Heart left ventricle (tissue), 13 donors: ENCODE measurements at regions not wholly inside any gene's neighbourhood (a gene's known extent, or its start where the extent isn't known, plus 50 kb on each side); places are given as distances from the start of the nearest gene placed in this dataset.

Experiments used
- CTCF ChIP-seq, 12 donors: fragments of 200-600 bp; sonication (generic) in 4 of 12; IDR thresholded peaks; one replicate each; pipeline versions ENCODE4 v1.5.0 to v1.8.0; 2018 to 2022; ENCODE audit warnings: antibody characterized with exemption in 12 of 12, mild to moderate bottlenecking in 5 of 12
- POLR2A ChIP-seq, 2 donors: fragments of 450-650 bp; IDR thresholded peaks; one replicate each; pipeline ENCODE4 v1.6.1; 2017; ENCODE audit warnings: antibody characterized with exemption in 2 of 2, mild to moderate bottlenecking in 2 of 2, moderate library complexity in 2 of 2
- donor health status: ischemic (EF 13 %, LVEDD 7.1; RV severe dilation, severe dysfunction).
- donor health status: DM: no; HTN: yes; CAD: no.
- donor health status: DM: no; HTN: no; CAD: no.
- donor health status: ischemic (EF 25% LVEDD 6.9; RV normal size, moderate dysfunction).
- donor health status: ischemic (EF 25% LVEDD 5.7; RV mildly dilated, moderate dysfunction).
- donor health status: ischemic (EF 35%, LVEDD 5.7; RV mildly dilated, moderate dysfunction).
- donor health status: nonischemic (EF 11% LVEDD 7.7; RV severe dilation, severe dysfunction).
- donor health status: DM: yes; HTN: yes; CAD: no.
- donor health status: PGD.
- donor health status: ischemic (EF 29% LVEDD 5.4; RV normal size, mild dysfunction).
- donor health status: nonischemic (EF 23%, LVEDD 6.1; RV moderate dilation, normal function).

GRCh38 chr1:55279627-55280026, 64.5 kb upstream of the USP24 start:
- TF ChIP-seq POLR2A (IDR thresholded peaks at IDR 0.05) (no peak), CTCF (IDR thresholded peaks at IDR 0.05) (no peak)
